ENCODE measurements at regions not wholly inside any gene's neighbourhood (a gene's known extent, or its start where the extent isn't known, plus 50 kb on each side); places are given as distances from the start of the nearest gene placed in this dataset.

DNA sequence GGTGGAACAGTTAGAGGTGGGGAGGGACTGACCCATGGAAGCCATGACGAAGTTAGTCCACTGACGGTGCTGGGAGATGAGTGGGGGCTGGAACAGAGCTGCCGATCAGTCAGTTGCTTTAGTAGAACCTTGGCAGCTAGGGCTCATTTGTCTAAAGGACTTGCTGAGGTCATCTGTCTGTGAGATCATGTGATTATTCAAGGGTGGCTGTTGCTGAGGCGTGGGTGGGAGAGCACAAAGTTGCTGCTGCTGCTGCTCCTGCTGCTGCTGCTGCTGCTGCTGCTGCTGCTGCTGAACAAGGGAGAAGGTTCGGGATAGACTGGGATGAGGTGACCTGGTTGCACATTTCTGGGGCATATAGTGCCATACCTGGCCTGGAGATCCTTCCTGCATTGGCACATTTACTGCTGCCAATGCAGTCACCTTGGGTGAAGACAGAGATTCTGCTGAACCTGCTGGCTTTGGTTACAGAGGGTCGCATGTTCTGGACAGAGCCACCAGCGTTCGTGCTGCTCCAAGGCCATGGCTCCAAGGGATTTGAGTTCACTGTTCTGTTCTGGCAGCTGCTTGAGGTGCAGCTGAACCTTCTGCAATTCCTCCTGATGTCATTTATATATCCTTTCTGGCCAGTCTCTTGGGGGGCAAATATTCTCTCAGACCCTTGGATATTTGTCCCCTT, 840.5 kb downstream of the HACE1 start:
- DNase-seq, result no peak

DNA sequence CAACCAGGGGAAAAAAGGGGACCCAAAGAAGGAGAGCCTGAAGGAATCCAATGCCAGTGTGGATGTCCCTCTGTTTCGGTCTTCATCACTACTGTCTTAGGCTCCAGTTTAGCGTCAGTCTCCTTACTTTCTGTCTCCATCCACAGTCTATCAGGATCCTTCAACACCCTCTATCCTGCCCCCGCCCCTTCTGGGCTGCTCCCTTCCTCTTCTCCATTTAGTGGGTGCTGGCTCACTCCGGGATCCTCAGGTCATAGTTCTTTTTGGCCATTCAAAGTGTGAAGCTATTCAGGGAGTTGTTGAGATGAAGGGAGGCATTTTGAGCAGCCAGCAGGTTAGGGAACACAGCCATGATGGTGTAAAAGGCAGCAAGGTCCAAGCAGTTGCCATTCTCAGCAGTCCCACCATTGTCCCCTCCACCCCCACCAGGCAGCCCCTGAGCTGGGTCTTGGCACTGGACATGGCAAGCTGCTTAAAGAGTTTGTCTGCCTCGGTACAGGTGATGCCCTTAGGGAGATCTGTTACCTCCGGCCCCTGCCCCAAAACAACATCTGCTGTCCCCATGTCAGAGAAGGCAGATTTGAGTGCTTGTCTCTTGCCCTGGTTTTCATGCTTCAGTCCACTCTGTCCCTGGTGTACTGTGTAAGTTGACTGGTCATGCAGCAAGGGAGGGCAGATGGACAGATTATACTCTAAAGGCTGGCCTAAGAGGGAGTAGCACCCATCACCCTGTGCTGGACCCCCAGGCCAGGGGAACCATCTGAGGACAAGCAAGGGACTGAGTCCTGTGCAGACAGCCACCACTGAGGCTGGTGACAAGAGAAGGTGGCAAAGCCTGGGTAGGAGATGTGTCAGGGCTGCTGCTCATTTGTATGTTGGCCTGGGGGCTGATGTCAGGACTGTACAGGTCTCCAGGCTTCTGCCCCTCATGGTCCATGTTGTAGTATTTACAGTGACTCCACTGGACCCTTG, 842.0 kb downstream of the HACE1 start:
- no peak for DNase-seq

DNA sequence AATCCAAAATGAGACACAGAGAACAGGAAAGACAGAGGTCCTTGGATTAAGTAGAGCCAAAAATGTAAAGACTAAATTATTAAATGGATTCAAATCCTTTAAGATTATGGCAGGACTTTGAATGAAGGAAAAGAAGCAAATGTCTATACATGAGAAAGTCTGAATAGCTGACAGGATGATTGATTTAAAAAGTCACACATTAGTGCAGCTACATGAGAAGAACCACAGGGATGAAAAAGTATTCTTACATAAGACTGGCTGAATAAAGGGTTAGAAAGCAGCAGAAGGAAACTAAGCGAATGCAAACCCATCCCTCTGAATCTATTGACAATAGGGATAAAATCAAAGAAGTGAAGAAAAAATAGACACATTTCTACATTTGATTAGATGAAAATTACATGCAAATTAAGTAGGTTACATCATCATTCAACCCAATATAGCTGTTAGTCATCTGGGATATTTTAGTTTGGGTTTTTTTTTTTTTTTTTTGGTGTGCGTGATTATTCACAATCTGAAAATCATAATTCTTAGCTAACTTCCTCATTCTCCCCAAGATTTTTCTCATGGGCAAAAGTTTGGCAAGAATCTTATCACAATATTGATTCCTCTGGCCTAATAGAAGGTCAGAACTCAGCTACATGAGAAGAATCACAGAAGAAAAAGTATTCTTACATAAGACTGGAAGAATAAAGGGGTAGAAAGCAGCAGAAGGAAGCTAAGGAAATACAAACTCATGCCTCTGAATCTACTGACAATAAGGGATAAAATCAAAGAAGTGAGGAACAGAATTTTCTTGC, 845.4 kb downstream of the HACE1 start:
- DNase-seq, result no peak

DNA sequence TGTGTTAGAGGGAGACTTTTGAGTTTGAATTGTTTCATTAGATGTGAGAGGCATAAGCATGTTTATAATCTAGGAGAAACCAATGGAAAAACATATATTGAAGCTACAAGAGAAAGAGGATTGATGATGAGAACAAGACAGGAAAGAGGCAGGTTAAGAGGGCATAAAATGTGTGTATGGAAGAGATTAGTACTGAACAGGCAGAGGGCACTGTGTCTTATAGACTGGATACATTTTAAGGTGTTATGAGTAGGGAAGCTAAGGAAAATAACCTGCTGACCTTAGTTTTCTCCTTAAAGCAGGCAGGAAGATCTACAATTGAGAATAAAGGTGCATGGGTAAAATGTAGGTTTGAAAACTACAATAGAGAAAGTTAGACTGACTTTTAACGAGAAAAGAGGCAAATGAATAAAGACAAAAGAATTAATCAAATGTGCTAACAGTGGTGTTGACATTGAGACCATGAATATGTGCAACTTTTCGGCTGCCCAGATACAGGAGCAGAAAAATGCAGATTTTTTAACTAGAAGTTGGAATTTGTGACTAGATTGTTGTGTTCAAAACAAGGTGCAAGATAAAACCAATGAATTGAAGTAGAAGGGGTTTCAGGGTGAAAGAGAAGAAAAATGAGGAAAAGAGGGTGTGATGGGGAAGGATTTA, 846.3 kb downstream of the HACE1 start:
- DNase-seq, result no peak

DNA sequence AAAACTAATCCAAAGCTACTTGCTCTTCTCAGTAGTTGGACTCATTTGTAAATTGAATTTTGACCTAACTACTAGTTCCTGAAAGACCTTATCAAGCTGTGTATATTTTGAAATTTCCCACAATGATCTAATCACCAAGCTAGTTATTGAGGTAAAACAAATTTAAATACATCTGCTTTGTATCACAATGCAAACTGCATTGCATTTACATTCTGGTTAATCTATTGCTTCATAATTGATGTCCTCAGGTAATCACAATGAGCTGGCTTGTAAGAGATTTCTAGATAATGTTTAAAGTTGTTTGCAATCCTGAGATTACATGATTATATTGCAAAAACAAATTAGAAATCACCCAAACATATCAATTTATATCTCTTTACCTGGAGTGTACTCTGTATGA, 848.8 kb downstream of the HACE1 start:
- DNase-seq, result no peak

GRCh38 chr6:104003803-104004516, 855.8 kb downstream of the HACE1 start:
- DNase-seq, result no peak

- DNase-seq, result no peak
Measured at GRCh38 chr6:103995571-103995970, 864.1 kb downstream of the HACE1 start.

GRCh38 chr6:103983860-103984259, 875.9 kb downstream of the HACE1 start:
- no peak for DNase-seq

DNA sequence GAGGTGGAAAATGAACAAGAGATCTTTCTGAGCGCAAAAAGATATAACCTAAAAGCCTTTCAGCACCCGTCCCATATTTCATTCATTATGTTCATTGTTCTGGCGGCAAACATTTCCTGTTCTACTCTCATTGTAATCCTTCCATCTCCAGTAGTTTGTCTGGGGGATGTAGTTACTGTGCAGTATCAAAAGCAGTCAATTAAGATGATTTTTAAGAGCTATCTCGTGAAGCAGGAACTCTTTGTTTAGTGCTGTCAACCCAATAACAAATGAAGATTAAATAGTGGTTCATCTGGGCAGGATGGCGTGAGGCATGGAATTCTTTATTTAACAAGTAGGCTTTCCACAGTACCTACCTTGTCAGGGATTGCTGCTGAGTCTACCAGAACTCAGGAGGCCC, 876.7 kb downstream of the HACE1 start:
- DNase-seq, result no peak

DNA sequence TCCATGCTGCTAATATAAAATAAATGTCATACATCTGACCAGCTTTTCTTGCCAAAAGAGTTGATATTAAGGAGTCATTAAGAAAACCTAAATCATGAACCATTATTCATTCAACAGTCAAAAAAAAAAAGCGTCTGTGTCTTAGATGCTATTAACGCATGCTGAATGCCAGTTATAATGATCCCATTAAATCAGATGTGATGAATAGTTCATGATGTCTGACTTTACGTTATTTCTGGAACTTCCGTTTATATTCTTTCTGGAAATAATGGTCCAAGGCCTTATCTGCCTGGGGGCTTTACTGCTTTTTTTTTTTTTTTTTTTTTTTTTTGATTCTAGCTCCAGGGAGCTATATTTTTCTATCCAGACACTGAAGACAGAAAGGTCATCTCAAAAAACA, 877.1 kb downstream of the HACE1 start:
- DNase-seq, result no peak

- no peak for DNase-seq
Measured at GRCh38 chr6:103979308-103979707, 880.4 kb downstream of the HACE1 start.

- DNase-seq, result no peak
Measured at GRCh38 chr6:103937389-103937788, 922.3 kb downstream of the HACE1 start.

- no peak for DNase-seq
Measured at GRCh38 chr6:103925317-103925716, 934.4 kb downstream of the HACE1 start.

GRCh38 chr6:103910018-103910417, 949.7 kb downstream of the HACE1 start:
- DNase-seq, result no peak

GRCh38 chr6:103908898-103909297, 950.8 kb downstream of the HACE1 start:
- DNase-seq, result no peak

DNA sequence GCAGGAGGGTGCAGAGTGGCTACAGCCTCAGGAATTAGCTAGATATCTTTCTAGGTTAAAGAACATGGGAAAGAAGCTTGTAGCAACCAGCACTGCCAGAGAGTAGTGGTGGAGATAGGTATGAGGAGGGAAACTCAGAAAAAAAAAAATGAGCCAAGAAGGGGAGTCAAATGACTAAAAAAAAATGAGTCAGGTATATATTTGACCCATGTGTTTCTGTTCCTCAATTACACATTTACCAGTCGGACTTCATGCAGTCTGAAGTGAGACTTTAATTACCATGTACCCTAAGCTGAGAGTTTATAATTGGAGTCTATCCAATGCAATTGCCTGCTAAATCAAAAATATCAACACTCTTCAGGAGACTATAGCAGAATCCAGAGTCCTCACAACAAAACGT, 964.6 kb downstream of the HACE1 start:
- no peak for DNase-seq

GRCh38 chr6:103893141-103893581, 966.6 kb downstream of the HACE1 start:
- no peak for DNase-seq

DNA sequence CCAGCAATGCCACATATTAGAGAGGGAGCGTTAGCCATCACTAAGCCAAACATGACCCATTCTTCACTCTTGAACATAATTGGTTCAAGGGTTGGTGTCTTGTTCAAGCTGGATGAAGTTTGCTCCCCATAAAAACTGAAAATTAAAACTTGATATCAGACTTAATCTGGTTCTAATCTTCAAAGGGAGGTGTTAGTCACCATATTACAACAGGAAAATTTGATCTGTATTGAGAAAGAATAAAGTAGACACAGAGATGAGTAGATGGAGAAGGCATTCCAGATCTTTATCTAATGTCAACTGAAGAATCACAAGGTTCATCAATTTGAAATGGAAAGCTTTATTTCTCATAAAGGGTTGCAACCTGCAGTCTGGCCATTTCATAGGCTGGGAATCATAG, 972.8 kb downstream of the HACE1 start:
- no peak for DNase-seq

- no peak for DNase-seq
Measured at GRCh38 chr6:103885446-103885845, 974.3 kb downstream of the HACE1 start.

- no peak for DNase-seq
Measured at GRCh38 chr6:103879800-103880199, 979.9 kb downstream of the HACE1 start.

GRCh38 chr6:103875221-103875620, 984.5 kb downstream of the HACE1 start:
- no peak for DNase-seq

- no peak for DNase-seq
Measured at GRCh38 chr6:103874575-103874974, 985.1 kb downstream of the HACE1 start.
